Suprapubic skin (tissue), 3 donors: ENCODE measurements at regions not wholly inside any gene's neighbourhood (a gene's known extent, or its start where the extent isn't known, plus 50 kb on each side); places are given as distances from the start of the nearest gene placed in this dataset.

Source experiments
- CTCF ChIP-seq, 2 donors: fragments of 200-600 bp in 1 of 2; fragments of 450-650 bp in 1 of 2; sonication (generic) in 1 of 2; IDR thresholded peaks; one replicate each; pipeline ENCODE4 v1.5.1; 2016 to 2019; ENCODE audit warnings: antibody characterized with exemption in 2 of 2, mild to moderate bottlenecking in 1 of 2, moderate library complexity in 1 of 2
- POLR2A ChIP-seq, 2 donors: fragments of 450-650 bp; IDR thresholded peaks; one replicate each; pipeline ENCODE4 v1.6.1; 2017; ENCODE audit warnings: antibody characterized with exemption in 2 of 2, mild to moderate bottlenecking in 2 of 2, moderate library complexity in 2 of 2

- no peak for TF ChIP-seq CTCF (IDR thresholded peaks at IDR 0.05)
- no peak for TF ChIP-seq POLR2A (IDR thresholded peaks at IDR 0.05)
Observed at GRCh38 chr12:98389593-98389992, 125.8 kb upstream of the TMPO start.
